ENCODE measurements at regions not wholly inside any gene's neighbourhood (a gene's known extent, or its start where the extent isn't known, plus 50 kb on each side); places are given as distances from the start of the nearest gene placed in this dataset.

- peak; percentile 98 for DNase-seq (ENCODE audit: low read depth)
Observed at GRCh38 chr6:139597771-139598755, 223.6 kb upstream of the CITED2 start.

- DNase-seq (ENCODE audit: low read depth) = no peak
Observed at GRCh38 chr6:139597087-139597763, 222.8 kb upstream of the CITED2 start.

- peak; percentile 16 for DNase-seq (ENCODE audit: low read depth)
Observed at GRCh38 chr6:139595183-139595582, 220.7 kb upstream of the CITED2 start.

GRCh38 chr6:139594333-139594965, 220.0 kb upstream of the CITED2 start:
- no peak for DNase-seq (ENCODE audit: low read depth)

GRCh38 chr6:139593081-139593480, 218.6 kb upstream of the CITED2 start:
- no peak for DNase-seq (ENCODE audit: low read depth)

GRCh38 chr6:139592011-139592410, 217.6 kb upstream of the CITED2 start:
- DNase-seq (ENCODE audit: low read depth) = no peak

- DNase-seq (ENCODE audit: low read depth) = no peak
Observed at GRCh38 chr6:139591075-139591865, 216.8 kb upstream of the CITED2 start.

GRCh38 chr6:139590206-139590605, 215.8 kb upstream of the CITED2 start:
- DNase-seq (ENCODE audit: low read depth) = no peak

- peak; percentile 88 for DNase-seq (ENCODE audit: low read depth)
Observed at GRCh38 chr6:139588734-139589593, 214.5 kb upstream of the CITED2 start.

- peak; percentile 37 for DNase-seq (ENCODE audit: low read depth)
Observed at GRCh38 chr6:139588076-139588639, 213.7 kb upstream of the CITED2 start.

GRCh38 chr6:139587469-139587868, 213.0 kb upstream of the CITED2 start:
- DNase-seq (ENCODE audit: low read depth) = peak; percentile 91

GRCh38 chr6:139586273-139586672, 211.8 kb upstream of the CITED2 start:
- DNase-seq (ENCODE audit: low read depth) = no peak

- no peak for DNase-seq (ENCODE audit: low read depth)
Observed at GRCh38 chr6:139584599-139584998, 210.2 kb upstream of the CITED2 start.

- no peak for DNase-seq (ENCODE audit: low read depth)
Observed at GRCh38 chr6:139583420-139583819, 209.0 kb upstream of the CITED2 start.

GRCh38 chr6:139582956-139583355, 208.5 kb upstream of the CITED2 start:
- no peak for DNase-seq (ENCODE audit: low read depth)

- no peak for DNase-seq (ENCODE audit: low read depth)
Observed at GRCh38 chr6:139581485-139581865, 207.0 kb upstream of the CITED2 start.

- DNase-seq (ENCODE audit: low read depth) = no peak
Observed at GRCh38 chr6:139580592-139581484, 206.4 kb upstream of the CITED2 start.

- DNase-seq (ENCODE audit: low read depth) = peak; percentile 82
Observed at GRCh38 chr6:139577763-139578604, 203.5 kb upstream of the CITED2 start.

All from fibroblast of gingiva (primary cell).